Neural progenitor cell (in vitro differentiated cells): ENCODE measurements at regions not wholly inside any gene's neighbourhood (a gene's known extent, or its start where the extent isn't known, plus 50 kb on each side); places are given as distances from the start of the nearest gene placed in this dataset.

Experiments used
- DNase-seq: peaks from one replicate; pipeline ENCODE4 v3.0.0-alpha.2; 2016; ENCODE audit warnings: low spot score
- H2AFZ ChIP-seq: fragments of 200-600 bp; sonication (generic); replicated peaks from 2 replicates; pipeline ENCODE4 v1.6.1; 2016; ENCODE audit warnings: antibody characterized with exemption
- H3F3A ChIP-seq: fragments of 200-600 bp; sonication (generic); 2 replicates; pipeline ENCODE4 v1.6.1; 2016; ENCODE audit warnings: antibody characterized with exemption, low read depth
- H3K27ac ChIP-seq: fragments of 200-600 bp; sonication (generic); 2 replicates; pipeline ENCODE4 v1.5.1; 2016; ENCODE audit warnings: mild to moderate bottlenecking
- H3K27me3 ChIP-seq: fragments of 200-600 bp; sonication (generic); 2 replicates; pipeline ENCODE4 v1.6.1; 2016; ENCODE audit warnings: mild to moderate bottlenecking, moderate library complexity
- H3K36me3 ChIP-seq: fragments of 200-600 bp; sonication (generic); 2 replicates; pipeline ENCODE4 v1.5.1; 2016
- H3K4me1 ChIP-seq: fragments of 200-600 bp; sonication (generic); 2 replicates; pipeline ENCODE4 v1.6.1; 2016; ENCODE audit warnings: mixed run types
- H3K4me2 ChIP-seq: fragments of 200-600 bp; sonication (generic); 2 replicates; pipeline ENCODE4 v1.6.1; 2016
- H3K4me3 ChIP-seq: fragments of 200-600 bp; sonication (generic); 2 replicates; pipeline ENCODE4 v1.5.1; 2016
- H3K79me2 ChIP-seq: fragments of 200-600 bp; sonication (generic); 2 replicates; pipeline ENCODE4 v1.6.1; 2016; ENCODE audit warnings: low read depth
- H3K9ac ChIP-seq: fragments of 200-600 bp; sonication (generic); 2 replicates; pipeline ENCODE4 v1.6.1; 2016
- H3K9me3 ChIP-seq: fragments of 200-600 bp; sonication (generic); 2 replicates; pipeline ENCODE4 v1.5.1; 2016; ENCODE audit warnings: low read depth
- H4K20me1 ChIP-seq: fragments of 200-600 bp; sonication (generic); 2 replicates; pipeline ENCODE4 v1.6.1; 2016; ENCODE audit warnings: low read depth
- H3K27ac Mint-ChIP-seq: 3 replicates; pipeline ENCODE4 v1.8.0; 2021; ENCODE audit warnings: mixed read lengths
- H3K27me3 Mint-ChIP-seq: 2 replicates; pipeline ENCODE4 v1.8.0; 2022; ENCODE audit warnings: low read depth, mild to moderate bottlenecking, inconsistent platforms, moderate library complexity, mixed read lengths; ENCODE audit not compliant: insufficient read depth
- H3K36me3 Mint-ChIP-seq: 3 replicates; pipeline ENCODE4 v1.8.0; 2021; ENCODE audit warnings: mixed read lengths
- H3K4me1 Mint-ChIP-seq: 3 replicates; pipeline ENCODE4 v1.8.0; 2021; ENCODE audit warnings: mixed read lengths
- H3K4me3 Mint-ChIP-seq: 3 replicates; pipeline ENCODE4 v1.8.0; 2021; ENCODE audit warnings: mild to moderate bottlenecking, moderate library complexity, mixed read lengths
- H3K9me3 Mint-ChIP-seq: 3 replicates; pipeline ENCODE4 v1.8.0; 2020; ENCODE audit warnings: mixed read lengths
- CTCF ChIP-seq: fragments of 200-600 bp; sonication (generic); IDR thresholded peaks from 2 replicates; pipeline ENCODE4 v1.5.1; 2017; ENCODE audit warnings: antibody characterized with exemption, mild to moderate bottlenecking
- EZH2 ChIP-seq: fragments of 200-600 bp; sonication (generic); IDR thresholded peaks from 2 replicates; pipeline ENCODE4 v1.6.1; 2017; ENCODE audit warnings: antibody characterized with exemption, mild to moderate bottlenecking, moderate library complexity
- EZH2phosphoT487 ChIP-seq: fragments of 200-600 bp; sonication (generic); IDR thresholded peaks from 2 replicates; pipeline ENCODE4 v1.6.1; 2017; ENCODE audit warnings: antibody characterized with exemption

GRCh38 chr1:87556326-87556725 lies 227.6 kb downstream of the LMO4 start:
- no peaks in the 10 kb centered on the region for H4K20me1 ChIP-seq
- no peaks in the 10 kb centered on the region for H3K36me3 Mint-ChIP-seq
- H3K27ac ChIP-seq = no peak overlapping the region
- no peaks in the 10 kb centered on the region for H3K27me3 ChIP-seq
- no peak overlapping the region for H3K4me3 ChIP-seq
- no peak for DNase-seq
- no peak overlapping the region for H3K4me2 ChIP-seq
- H3K9me3 Mint-ChIP-seq = no peaks in the 10 kb centered on the region
- peaks cover 11% of the 10 kb centered on the region for H3K4me1 Mint-ChIP-seq
- no peaks in the 10 kb centered on the region for H3K79me2 ChIP-seq
- no peaks in the 10 kb centered on the region for H3K27me3 Mint-ChIP-seq
- H3K4me1 ChIP-seq = no peaks in the 10 kb centered on the region
- no peak overlapping the region for H3K9ac ChIP-seq
- no peak overlapping the region for H3K27ac Mint-ChIP-seq
- H3K9me3 ChIP-seq = no peaks in the 10 kb centered on the region
- TF ChIP-seq CTCF = no peak
- no peak for TF ChIP-seq EZH2phosphoT487
- no peak for TF ChIP-seq EZH2
- H3K36me3 ChIP-seq = no peaks in the 10 kb centered on the region
- no peak overlapping the region for H2AFZ ChIP-seq
- H3F3A ChIP-seq = no peaks in the 10 kb centered on the region
- no peak overlapping the region for H3K4me3 Mint-ChIP-seq

- DNase-seq = no peak
- H3K4me3 ChIP-seq = no peak overlapping the region
- Mint-ChIP-seq H3K9me3 (no peaks in the 10 kb centered on the region), H3K36me3 (no peaks in the 10 kb centered on the region), H3K27ac (no peak overlapping the region), H3K4me1 (peaks cover 11% of the 10 kb centered on the region), H3K4me3 (no peak overlapping the region), H3K27me3 (no peaks in the 10 kb centered on the region)
- H3F3A ChIP-seq = no peaks in the 10 kb centered on the region
- TF ChIP-seq EZH2 (no peak), CTCF (no peak), EZH2phosphoT487 (no peak)
- H3K4me1 ChIP-seq = no peaks in the 10 kb centered on the region
- no peak overlapping the region for H3K27ac ChIP-seq
- no peaks in the 10 kb centered on the region for H3K27me3 ChIP-seq
- H3K4me2 ChIP-seq = no peak overlapping the region
- H3K9ac ChIP-seq = no peak overlapping the region
- no peaks in the 10 kb centered on the region for H4K20me1 ChIP-seq
- no peaks in the 10 kb centered on the region for H3K9me3 ChIP-seq
- no peaks in the 10 kb centered on the region for H3K79me2 ChIP-seq
- no peaks in the 10 kb centered on the region for H3K36me3 ChIP-seq
- H2AFZ ChIP-seq = no peak overlapping the region
These were observed 230.2 kb downstream of the LMO4 start for GRCh38 chr1:87558921-87559320.

- H3K27me3 ChIP-seq = no peaks in the 10 kb centered on the region
- H3K36me3 ChIP-seq = no peaks in the 10 kb centered on the region
- no peaks in the 10 kb centered on the region for H3F3A ChIP-seq
- Mint-ChIP-seq H3K4me1 (peaks cover 11% of the 10 kb centered on the region), H3K36me3 (no peaks in the 10 kb centered on the region), H3K27ac (no peak overlapping the region), H3K4me3 (no peak overlapping the region), H3K9me3 (no peaks in the 10 kb centered on the region), H3K27me3 (no peaks in the 10 kb centered on the region)
- H4K20me1 ChIP-seq = no peaks in the 10 kb centered on the region
- TF ChIP-seq EZH2phosphoT487 = no peak
- TF ChIP-seq EZH2 = no peak
- no peak for TF ChIP-seq CTCF
- no peaks in the 10 kb centered on the region for H3K4me1 ChIP-seq
- H3K9ac ChIP-seq = no peak overlapping the region
- H3K4me3 ChIP-seq = no peak overlapping the region
- no peak overlapping the region for H3K27ac ChIP-seq
- no peaks in the 10 kb centered on the region for H3K79me2 ChIP-seq
- no peaks in the 10 kb centered on the region for H3K9me3 ChIP-seq
- H3K4me2 ChIP-seq = no peak overlapping the region
- no peak overlapping the region for H2AFZ ChIP-seq
- DNase-seq = no peak
These were observed 231.5 kb downstream of the LMO4 start for GRCh38 chr1:87560137-87560536.
